ENCODE measurements at regions not wholly inside any gene's neighbourhood (a gene's known extent, or its start where the extent isn't known, plus 50 kb on each side); places are given as distances from the start of the nearest gene placed in this dataset.

DNA sequence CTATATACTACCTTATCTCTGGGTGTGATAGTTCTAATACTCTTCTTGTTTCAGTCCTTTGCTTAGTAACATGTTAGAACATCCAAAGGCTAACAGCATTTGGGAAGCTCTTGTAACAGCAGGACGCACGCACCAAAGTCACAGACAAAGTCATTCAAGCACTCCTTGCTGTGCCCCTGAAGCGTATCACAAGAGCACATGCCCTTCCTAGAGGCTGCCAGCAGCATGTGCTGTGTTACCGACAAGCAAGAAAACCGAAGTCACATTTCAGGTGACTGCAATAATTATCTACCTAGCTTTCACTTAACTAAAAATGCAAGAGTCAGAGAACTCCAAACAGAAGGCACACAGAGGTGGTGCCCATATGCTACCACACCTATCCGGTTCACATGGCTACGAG, 194.1 kb downstream of the KLF12 start:
- Histone ChIP-seq H3K79me2 (ENCODE audit: insufficient read depth, low read depth, low read length) (no peaks in the 10 kb centered on the region), H2AFZ (ENCODE audit: low read length) (no peak overlapping the region), H3K9me2 (ENCODE audit: insufficient read depth, low read length) (no peaks in the 10 kb centered on the region), H3K9me3 (ENCODE audit: low read length) (no peaks in the 10 kb centered on the region), H3K4me1 (ENCODE audit: insufficient read depth, low read length, poor library complexity, severe bottlenecking) (peaks cover 13% of the 10 kb centered on the region), H4K20me1 (ENCODE audit: insufficient read depth, low read length) (no peaks in the 10 kb centered on the region), H3K4me3 (ENCODE audit: low read depth, low read length, poor library complexity, severe bottlenecking) (no peak overlapping the region), H3K4me2 (ENCODE audit: low read length) (peak overlapping the region; percentile 30), H3K27ac (ENCODE audit: low read depth, low read length, poor library complexity, severe bottlenecking) (no peak overlapping the region), H3K36me3 (ENCODE audit: insufficient read depth, low read length) (peaks cover 54% of the 10 kb centered on the region)
- peak; percentile 64 for DNase-seq (ENCODE audit: low spot score)
- no TSS peak for BruUV-seq (replicated peaks)
- ChIA-PET CTCF (ENCODE audit: unreplicated experiment) (no interaction called here), POLR2A (interaction anchor here (0.5 to 1.9 kb wide), 4 partner anchors 9 to 69 kb away, joined by 3 to 7 read pairs (median 4); no protein-coding TSS in a partner anchor)
- TF ChIP-seq, protein P1, sequence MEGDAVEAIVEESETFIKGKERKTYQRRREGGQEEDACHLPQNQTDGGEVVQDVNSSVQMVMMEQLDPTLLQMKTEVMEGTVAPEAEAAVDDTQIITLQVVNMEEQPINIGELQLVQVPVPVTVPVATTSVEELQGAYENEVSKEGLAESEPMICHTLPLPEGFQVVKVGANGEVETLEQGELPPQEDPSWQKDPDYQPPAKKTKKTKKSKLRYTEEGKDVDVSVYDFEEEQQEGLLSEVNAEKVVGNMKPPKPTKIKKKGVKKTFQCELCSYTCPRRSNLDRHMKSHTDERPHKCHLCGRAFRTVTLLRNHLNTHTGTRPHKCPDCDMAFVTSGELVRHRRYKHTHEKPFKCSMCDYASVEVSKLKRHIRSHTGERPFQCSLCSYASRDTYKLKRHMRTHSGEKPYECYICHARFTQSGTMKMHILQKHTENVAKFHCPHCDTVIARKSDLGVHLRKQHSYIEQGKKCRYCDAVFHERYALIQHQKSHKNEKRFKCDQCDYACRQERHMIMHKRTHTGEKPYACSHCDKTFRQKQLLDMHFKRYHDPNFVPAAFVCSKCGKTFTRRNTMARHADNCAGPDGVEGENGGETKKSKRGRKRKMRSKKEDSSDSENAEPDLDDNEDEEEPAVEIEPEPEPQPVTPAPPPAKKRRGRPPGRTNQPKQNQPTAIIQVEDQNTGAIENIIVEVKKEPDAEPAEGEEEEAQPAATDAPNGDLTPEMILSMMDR (conservative IDR thresholded peaks at IDR 0.05; ENCODE audit: low read length) = peak; percentile 44
- TF ChIP-seq EZH2phosphoT487 (IDR thresholded peaks at IDR 0.05; ENCODE audit: borderline replicate concordance, low read depth, low read length) = no peak
- intact Hi-C loops (cut with micrococcal nuclease; ENCODE audit: unreplicated experiment) = no loop called here

DNA sequence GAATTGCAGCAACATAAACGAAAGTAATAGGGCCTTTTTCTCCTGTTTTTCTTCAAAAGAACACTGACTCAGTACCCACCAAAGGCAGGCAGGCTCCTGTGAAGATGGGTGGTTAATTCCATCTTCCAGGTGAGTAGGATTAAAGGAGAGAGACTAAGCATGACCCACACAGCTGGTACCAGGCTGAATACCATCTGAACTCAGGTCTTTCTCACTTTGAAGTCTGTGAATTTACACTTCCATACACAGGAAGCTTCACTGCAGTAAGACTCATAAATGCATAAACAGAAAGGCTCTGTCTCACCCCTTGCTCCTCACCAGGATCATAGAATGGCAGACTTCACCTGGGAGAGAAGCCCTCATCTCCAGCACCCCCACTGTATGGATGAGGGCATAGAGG, 194.6 kb downstream of the KLF12 start:
- H3K36me3 ChIP-seq (ENCODE audit: insufficient read depth, low read length) = peaks cover 54% of the 10 kb centered on the region
- BruUV-seq (replicated peaks) = no TSS peak
- no peaks in the 10 kb centered on the region for H3K79me2 ChIP-seq (ENCODE audit: insufficient read depth, low read depth, low read length)
- H2AFZ ChIP-seq (ENCODE audit: low read length) = no peak overlapping the region
- intact Hi-C loops (cut with micrococcal nuclease; ENCODE audit: unreplicated experiment) = no loop called here
- TF ChIP-seq, protein P1 (conservative IDR thresholded peaks at IDR 0.05; ENCODE audit: low read length) = no peak
- no peak for TF ChIP-seq EZH2phosphoT487 (IDR thresholded peaks at IDR 0.05; ENCODE audit: borderline replicate concordance, low read depth, low read length)
- no peaks in the 10 kb centered on the region for H4K20me1 ChIP-seq (ENCODE audit: insufficient read depth, low read length)
- ChIA-PET CTCF (ENCODE audit: unreplicated experiment) (no interaction called here), POLR2A (interaction anchor here (0.5 to 1.9 kb wide), 5 partner anchors 9 to 48 kb away, joined by 3 to 7 read pairs (median 4); no protein-coding TSS in a partner anchor)
- H3K27ac ChIP-seq (ENCODE audit: low read depth, low read length, poor library complexity, severe bottlenecking) = no peak overlapping the region
- peaks cover 13% of the 10 kb centered on the region for H3K4me1 ChIP-seq (ENCODE audit: insufficient read depth, low read length, poor library complexity, severe bottlenecking)
- H3K4me3 ChIP-seq (ENCODE audit: low read depth, low read length, poor library complexity, severe bottlenecking) = no peak overlapping the region
- peak; percentile 16 for DNase-seq (ENCODE audit: low spot score)
- H3K9me2 ChIP-seq (ENCODE audit: insufficient read depth, low read length) = no peaks in the 10 kb centered on the region
- no peaks in the 10 kb centered on the region for H3K9me3 ChIP-seq (ENCODE audit: low read length)
- H3K4me2 ChIP-seq (ENCODE audit: low read length) = peak overlapping the region; percentile 30

GRCh38 chr13:73939071-73939380, 195.2 kb downstream of the KLF12 start:
- peaks cover 54% of the 10 kb centered on the region for H3K36me3 ChIP-seq (ENCODE audit: insufficient read depth, low read length)
- intact Hi-C loops (cut with micrococcal nuclease; ENCODE audit: unreplicated experiment) = no loop called here
- no peaks in the 10 kb centered on the region for H3K79me2 ChIP-seq (ENCODE audit: insufficient read depth, low read depth, low read length)
- no peaks in the 10 kb centered on the region for H4K20me1 ChIP-seq (ENCODE audit: insufficient read depth, low read length)
- no peak for DNase-seq (ENCODE audit: low spot score)
- no peaks in the 10 kb centered on the region for H3K9me2 ChIP-seq (ENCODE audit: insufficient read depth, low read length)
- ChIA-PET CTCF (ENCODE audit: unreplicated experiment) (no interaction called here), POLR2A (interaction anchor here (0.6 to 1.9 kb wide), 6 partner anchors 10 to 97 kb away, joined by 3 to 7 read pairs (median 4); no protein-coding TSS in a partner anchor)
- no peak overlapping the region for H3K4me2 ChIP-seq (ENCODE audit: low read length)
- peaks cover 18% of the 10 kb centered on the region for H3K4me1 ChIP-seq (ENCODE audit: insufficient read depth, low read length, poor library complexity, severe bottlenecking)
- no peaks in the 10 kb centered on the region for H3K9me3 ChIP-seq (ENCODE audit: low read length)
- H3K4me3 ChIP-seq (ENCODE audit: low read depth, low read length, poor library complexity, severe bottlenecking) = no peak overlapping the region
- no peak overlapping the region for H2AFZ ChIP-seq (ENCODE audit: low read length)
- BruUV-seq (replicated peaks) = no TSS peak
- H3K27ac ChIP-seq (ENCODE audit: low read depth, low read length, poor library complexity, severe bottlenecking) = no peak overlapping the region
- TF ChIP-seq, protein P1 (conservative IDR thresholded peaks at IDR 0.05; ENCODE audit: low read length) = no peak
- no peak for TF ChIP-seq EZH2phosphoT487 (IDR thresholded peaks at IDR 0.05; ENCODE audit: borderline replicate concordance, low read depth, low read length)
